ENCODE measurements at regions not wholly inside any gene's neighbourhood (a gene's known extent, or its start where the extent isn't known, plus 50 kb on each side); places are given as distances from the start of the nearest gene placed in this dataset.

GRCh38 chr1:229194096-229194495, 76.8 kb upstream of the RAB4A start:
- no peak for DNase-seq

- DNase-seq, result no peak
Observed at GRCh38 chr1:229195246-229195645, 75.7 kb upstream of the RAB4A start.

- DNase-seq, result no peak
Observed at GRCh38 chr1:229196404-229197264, 74.3 kb upstream of the RAB4A start.

GRCh38 chr1:229197265-229197585, 73.7 kb upstream of the RAB4A start:
- DNase-seq, result no peak

- no peak for DNase-seq
Observed at GRCh38 chr1:229199261-229200243, 71.4 kb upstream of the RAB4A start.

- no peak for DNase-seq
Observed at GRCh38 chr1:229203030-229203751, 67.7 kb upstream of the RAB4A start.

GRCh38 chr1:229203991-229204632, 66.8 kb upstream of the RAB4A start:
- no peak for DNase-seq

GRCh38 chr1:229204921-229205777, 65.8 kb upstream of the RAB4A start:
- peak in 2 of 6 experiments; percentile 30 to 32 for DNase-seq

- DNase-seq, result no peak
Observed at GRCh38 chr1:229205854-229206253, 65.1 kb upstream of the RAB4A start.

- no peak for DNase-seq
Observed at GRCh38 chr1:229207916-229208315, 63.0 kb upstream of the RAB4A start.

- DNase-seq, result no peak
Observed at GRCh38 chr1:229208481-229208880, 62.4 kb upstream of the RAB4A start.

GRCh38 chr1:229209386-229209785, 61.5 kb upstream of the RAB4A start:
- DNase-seq, result no peak

- no peak for DNase-seq
Observed at GRCh38 chr1:229209816-229210215, 61.1 kb upstream of the RAB4A start.

GRCh38 chr1:229210844-229211243, 60.1 kb upstream of the RAB4A start:
- no peak for DNase-seq

GRCh38 chr1:229213797-229214196, 57.1 kb upstream of the RAB4A start:
- no peak for DNase-seq

GRCh38 chr1:229217716-229218115, 53.2 kb upstream of the RAB4A start:
- DNase-seq, result no peak

GRCh38 chr1:229218612-229219025, 52.3 kb upstream of the RAB4A start:
- no peak for DNase-seq

GRCh38 chr1:229220163-229220846, 50.6 kb upstream of the RAB4A start:
- DNase-seq, result no peak

- no peak for DNase-seq
Observed at GRCh38 chr1:229221106-229222019, 49.5 kb upstream of the RAB4A start.
